ENCODE measurements at regions not wholly inside any gene's neighbourhood (a gene's known extent, or its start where the extent isn't known, plus 50 kb on each side); places are given as distances from the start of the nearest gene placed in this dataset.

GRCh38 chr7:142583446-142583845, 165.8 kb upstream of the PRSS1 start:
- Histone ChIP-seq H3K9me3 (ENCODE audit: low read length) (no peaks in the 10 kb centered on the region), H3K4me2 (ENCODE audit: low read depth, low read length) (no peak overlapping the region), H3K4me3 (replicated peaks in 1 of 3; ENCODE audit: insufficient read depth in 1 of 3, low read depth in 2 of 3, low read length in 3 of 3) (no peak overlapping the region), H3K4me1 (ENCODE audit: insufficient read depth, low read length) (no peaks in the 10 kb centered on the region), H3K79me2 (ENCODE audit: insufficient read depth, low read length) (no peaks in the 10 kb centered on the region), H3K27me3 (ENCODE audit: control insufficient read depth in 1 of 2, insufficient read depth in 2 of 2, low read length in 2 of 2) (peaks cover 0 to 2% of the 10 kb centered on the region in 2 experiments; a peak in 1 of 5 replicates), H3K27ac (ENCODE audit: extremely low read length, insufficient read depth, low read length) (no peak overlapping the region), H4K20me1 (ENCODE audit: insufficient read depth, low read length) (no peaks in the 10 kb centered on the region), H2AFZ (ENCODE audit: low read length) (no peak overlapping the region), H3K9ac (ENCODE audit: insufficient read depth, low read depth, low read length) (no peak overlapping the region), H3K36me3 (replicated peaks in 1 of 2; ENCODE audit: control insufficient read depth in 1 of 2, insufficient read depth in 2 of 2, low read length in 2 of 2) (no peaks in the 10 kb centered on the region)
- in situ Hi-C loops (cut with HindIII; ENCODE audit: extremely low pct_ligation_motif_present, low pct_unique_long_range_greater_than_20kb) (no loop called here), intact Hi-C loops (cut with micrococcal nuclease; ENCODE audit: unreplicated experiment) (no loop called here)
- DNase-seq (ENCODE audit: low spot score) (no peak), ATAC-seq (no peak), FAIRE-seq (no peak)
- no TSS peak for BruUV-seq (replicated peaks)
- POLR2A ChIA-PET, result no interaction called here
- 0% methylated on average over 2 of the region's 2 CpGs for WGBS (ENCODE audit: low lambda C conversion rate)
- CTCF ChIA-PET (ENCODE audit: low intra/inter-chr PET ratio, low total read pairs), result no interaction called here
- TF ChIP-seq ZNF24 (IDR thresholded peaks at IDR 0.05), result no peak
- TF ChIP-seq DNMT1 (CRISPR knock-in tag; IDR thresholded peaks at IDR 0.05), result no peak
- TF ChIP-seq TIGD3 (CRISPR knock-in tag; IDR thresholded peaks at IDR 0.05; ENCODE audit: borderline replicate concordance), result no peak

DNA sequence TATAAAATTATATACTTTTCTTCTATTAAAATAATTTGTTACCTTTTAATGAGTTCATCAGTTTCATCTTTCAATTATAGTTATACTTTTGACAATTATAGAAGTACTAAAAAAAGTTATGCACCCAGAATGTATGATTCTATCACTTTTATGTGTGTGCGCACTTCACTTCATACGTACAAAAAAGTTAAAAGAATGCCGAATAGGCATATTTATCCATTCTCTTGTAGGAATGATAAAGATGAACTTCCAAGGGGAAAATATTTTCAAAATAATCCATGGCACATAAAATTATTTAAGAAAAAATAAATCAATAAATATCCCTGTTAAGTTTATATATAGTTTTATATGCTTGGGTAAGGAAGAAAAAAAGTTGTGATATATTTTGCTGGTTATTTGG, 166.9 kb upstream of the PRSS1 start:
- Histone ChIP-seq H3K4me1 (ENCODE audit: insufficient read depth, low read length) (no peaks in the 10 kb centered on the region), H3K4me3 (replicated peaks in 1 of 3; ENCODE audit: insufficient read depth in 1 of 3, low read depth in 2 of 3, low read length in 3 of 3) (no peak overlapping the region), H2AFZ (ENCODE audit: low read length) (no peak overlapping the region), H3K4me2 (ENCODE audit: low read depth, low read length) (no peak overlapping the region), H3K79me2 (ENCODE audit: insufficient read depth, low read length) (no peaks in the 10 kb centered on the region), H3K9me3 (ENCODE audit: low read length) (no peaks in the 10 kb centered on the region), H4K20me1 (ENCODE audit: insufficient read depth, low read length) (no peaks in the 10 kb centered on the region), H3K36me3 (replicated peaks in 1 of 2; ENCODE audit: control insufficient read depth in 1 of 2, insufficient read depth in 2 of 2, low read length in 2 of 2) (no peaks in the 10 kb centered on the region), H3K9ac (ENCODE audit: insufficient read depth, low read depth, low read length) (no peak overlapping the region), H3K27me3 (ENCODE audit: control insufficient read depth in 1 of 2, insufficient read depth in 2 of 2, low read length in 2 of 2) (peaks cover 0 to 5% of the 10 kb centered on the region in 2 experiments; a peak in 1 of 5 replicates), H3K27ac (ENCODE audit: extremely low read length, insufficient read depth, low read length) (no peak overlapping the region)
- TF ChIP-seq ZBTB7B (CRISPR knock-in tag; IDR thresholded peaks at IDR 0.05) (no peak), KLF13 (CRISPR knock-in tag; IDR thresholded peaks at IDR 0.05) (no peak), ZNF468 (CRISPR knock-in tag; IDR thresholded peaks at IDR 0.05) (no peak), MAFK (conservative IDR thresholded peaks at IDR 0.05 in 1 of 2, IDR thresholded peaks at IDR 0.05 in 1 of 2; ENCODE audit: low read length in 2 of 2) (peak; percentile 70 to 85), ZBTB3 (CRISPR knock-in tag; IDR thresholded peaks at IDR 0.05; ENCODE audit: borderline replicate concordance, low read depth) (no peak), NR3C1 (CRISPR knock-in tag; IDR thresholded peaks at IDR 0.05) (no peak), MAFF (IDR thresholded peaks at IDR 0.05; ENCODE audit: low read depth, low read length) (peak; percentile 72), SIN3B (IDR thresholded peaks at IDR 0.05; ENCODE audit: low read length) (no peak), ZFP62 (CRISPR knock-in tag; IDR thresholded peaks at IDR 0.05) (no peak), TEAD3 (CRISPR knock-in tag; optimal IDR thresholded peaks at IDR 0.05; ENCODE audit: borderline replicate concordance) (no peak)
- CTCF ChIA-PET (ENCODE audit: low intra/inter-chr PET ratio, low total read pairs), result no interaction called here
- in situ Hi-C loops (cut with HindIII; ENCODE audit: extremely low pct_ligation_motif_present, low pct_unique_long_range_greater_than_20kb), result no loop called here
- no peak for DNase-seq (ENCODE audit: low spot score)
- 92% methylated on average over 3 of the region's 3 CpGs for WGBS (ENCODE audit: low lambda C conversion rate)
- ATAC-seq, result no peak
- no peak for FAIRE-seq
- intact Hi-C loops (cut with micrococcal nuclease; ENCODE audit: unreplicated experiment), result no loop called here
- POLR2A ChIA-PET, result no interaction called here
- BruUV-seq (replicated peaks), result no TSS peak
